GM12892 (cell line): ENCODE measurements at regions not wholly inside any gene's neighbourhood (a gene's known extent, or its start where the extent isn't known, plus 50 kb on each side); places are given as distances from the start of the nearest gene placed in this dataset.

Experiments
- POLR2A ChIP-seq: IDR thresholded peaks from 2 replicates; pipeline ENCODE4 v1.6.1; 2011; ENCODE audit warnings: low read depth, low read length, control low read depth
- POLR2AphosphoS5 ChIP-seq: IDR thresholded peaks from 2 replicates; pipeline ENCODE4 v1.6.1; 2011; ENCODE audit warnings: low read depth, low read length, control low read depth
- TAF1 ChIP-seq: IDR thresholded peaks from 2 replicates; pipeline ENCODE4 v1.6.1; 2011; ENCODE audit warnings: low read depth, mild to moderate bottlenecking, control low read depth, low read length, borderline replicate concordance

GRCh38 chr6:149260214-149260874, 57.2 kb upstream of the TAB2 start:
- TF ChIP-seq POLR2AphosphoS5 (no peak), POLR2A (no peak), TAF1 (no peak)
